PC-3 (cell line): ENCODE measurements at regions not wholly inside any gene's neighbourhood (a gene's known extent, or its start where the extent isn't known, plus 50 kb on each side); places are given as distances from the start of the nearest gene placed in this dataset.

Experiments
- ATAC-seq: fragments of 200-7000 bp; cut with Tn5 transposase; 2 replicates; pipeline ENCODE4 v1.9.1; 2020; ENCODE audit warnings: mild to moderate bottlenecking, moderate library complexity
- BruUV-seq: library from RNA; stranded (reverse); fragments of 400-500 nt; replicated peaks from 2 replicates; lab custom pipeline; 2021; lab: Mats Ljungman, UMichigan
- CTCF ChIA-PET: fragments of 300-600 bp; sonication (Branson Sonifier 250); formaldehyde crosslinking; loops from one replicate; lab custom pipeline; 2022; ENCODE audit warnings: antibody characterized with exemption; lab: Charles Lee
- POLR2A ChIA-PET: fragments of 300-600 bp; sonication (Branson Sonifier 250); formaldehyde crosslinking; loops from one replicate; lab custom pipeline; 2022; ENCODE audit warnings: antibody characterized with exemption; ENCODE audit not compliant: unreplicated experiment; lab: Charles Lee
- DNase-seq: peaks from one replicate; pipeline ENCODE4 v3.0.0-alpha.2; 2015
- H2AFZ ChIP-seq: fragments of 300-600 bp; sonication (generic); 2 replicates; pipeline ENCODE4 v1.6.0; 2016; ENCODE audit warnings: antibody characterized with exemption, low read length
- H3F3A ChIP-seq: fragments of 300-600 bp; sonication (generic); one replicate; pipeline ENCODE4 v1.6.0; 2017; ENCODE audit warnings: antibody characterized with exemption, low read length, control low read depth, mild to moderate bottlenecking; ENCODE audit not compliant: unreplicated experiment
- H3K27ac ChIP-seq: fragments of 300-600 bp; sonication (generic); 2 replicates; pipeline ENCODE4 v1.5.1; 2016; ENCODE audit warnings: mild to moderate bottlenecking, low read length
- H3K27me3 ChIP-seq: fragments of 300-600 bp; sonication (generic); 2 replicates; pipeline ENCODE4 v1.6.1; 2016; ENCODE audit warnings: low read length, mixed read lengths
- H3K36me3 ChIP-seq: fragments of 300-600 bp; sonication (generic); 2 replicates; pipeline ENCODE4 v1.6.1; 2016; ENCODE audit warnings: low read depth, mixed run types, low read length, mixed read lengths
- H3K4me1 ChIP-seq: fragments of 300-600 bp; sonication (generic); 2 replicates; pipeline ENCODE4 v1.5.1; 2016; ENCODE audit warnings: low read length; ENCODE audit not compliant: insufficient read depth
- H3K4me2 ChIP-seq: fragments of 300-600 bp; sonication (generic); 2 replicates; pipeline ENCODE4 v1.6.0; 2016; ENCODE audit warnings: low read length
- H3K4me3 ChIP-seq: fragments of 300-600 bp; sonication (generic); 2 replicates; pipeline ENCODE4 v1.5.1; 2016; ENCODE audit warnings: mild to moderate bottlenecking, low read length, mixed read lengths
- H3K79me2 ChIP-seq: fragments of 300-600 bp; sonication (generic); 2 replicates; pipeline ENCODE4 v1.6.1; 2017; ENCODE audit warnings: low read length, mixed read lengths
- H3K9ac ChIP-seq: fragments of 300-600 bp; sonication (generic); 2 replicates; pipeline ENCODE4 v1.6.0; 2016; ENCODE audit warnings: mild to moderate bottlenecking, low read length
- H3K9me2 ChIP-seq: fragments of 300-600 bp; sonication (generic); replicated peaks from 2 replicates; pipeline ENCODE4 v1.6.1; 2016; ENCODE audit warnings: mixed run types, low read length, mixed read lengths
- H3K9me3 ChIP-seq: fragments of 300-600 bp; sonication (generic); 2 replicates; pipeline ENCODE4 v1.6.1; 2016; ENCODE audit warnings: low read length, mixed read lengths
- H4K20me1 ChIP-seq: fragments of 300-600 bp; sonication (generic); 2 replicates; pipeline ENCODE4 v1.6.1; 2016; ENCODE audit warnings: low read length, mixed read lengths
- EZH2 ChIP-seq: fragments of 300-600 bp; sonication (generic); IDR thresholded peaks from one replicate; pipeline ENCODE4 v1.6.1; 2017; ENCODE audit warnings: antibody characterized with exemption, mild to moderate bottlenecking, low read length; ENCODE audit not compliant: unreplicated experiment
- EZH2phosphoT487 ChIP-seq: fragments of 300-600 bp; sonication (generic); IDR thresholded peaks from 2 replicates; pipeline ENCODE4 v1.6.1; 2018; ENCODE audit warnings: mild to moderate bottlenecking, antibody characterized with exemption, low read length, borderline replicate concordance
- intact Hi-C: fragments of 100-400 bp; cut with micrococcal nuclease; formaldehyde crosslinking; loops from 2 replicates; pipeline ENCODE4 v1.9.0; 2023
- TF ChIP-seq, protein P1 (sequence below): fragments of 300-600 bp; sonication (generic); conservative IDR thresholded peaks from 2 replicates; pipeline ENCODE4 v1.5.1; 2017; ENCODE audit warnings: antibody characterized with exemption, low read depth, mild to moderate bottlenecking, low read length

- no TSS peak for BruUV-seq
- TF ChIP-seq EZH2phosphoT487 (no peak), EZH2 (no peak)
- TF ChIP-seq, protein P1, sequence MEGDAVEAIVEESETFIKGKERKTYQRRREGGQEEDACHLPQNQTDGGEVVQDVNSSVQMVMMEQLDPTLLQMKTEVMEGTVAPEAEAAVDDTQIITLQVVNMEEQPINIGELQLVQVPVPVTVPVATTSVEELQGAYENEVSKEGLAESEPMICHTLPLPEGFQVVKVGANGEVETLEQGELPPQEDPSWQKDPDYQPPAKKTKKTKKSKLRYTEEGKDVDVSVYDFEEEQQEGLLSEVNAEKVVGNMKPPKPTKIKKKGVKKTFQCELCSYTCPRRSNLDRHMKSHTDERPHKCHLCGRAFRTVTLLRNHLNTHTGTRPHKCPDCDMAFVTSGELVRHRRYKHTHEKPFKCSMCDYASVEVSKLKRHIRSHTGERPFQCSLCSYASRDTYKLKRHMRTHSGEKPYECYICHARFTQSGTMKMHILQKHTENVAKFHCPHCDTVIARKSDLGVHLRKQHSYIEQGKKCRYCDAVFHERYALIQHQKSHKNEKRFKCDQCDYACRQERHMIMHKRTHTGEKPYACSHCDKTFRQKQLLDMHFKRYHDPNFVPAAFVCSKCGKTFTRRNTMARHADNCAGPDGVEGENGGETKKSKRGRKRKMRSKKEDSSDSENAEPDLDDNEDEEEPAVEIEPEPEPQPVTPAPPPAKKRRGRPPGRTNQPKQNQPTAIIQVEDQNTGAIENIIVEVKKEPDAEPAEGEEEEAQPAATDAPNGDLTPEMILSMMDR = no peak
- H2AFZ ChIP-seq = no peak overlapping the region
- ChIA-PET CTCF (no interaction called here), POLR2A (no interaction called here)
- H3K9me3 ChIP-seq = no peaks in the 10 kb centered on the region
- H3K9me2 ChIP-seq = no peaks in the 10 kb centered on the region
- H4K20me1 ChIP-seq = no peaks in the 10 kb centered on the region
- no peak overlapping the region for H3K4me2 ChIP-seq
- no peaks in the 10 kb centered on the region for H3F3A ChIP-seq
- DNase-seq = no peak
- no peak for ATAC-seq
- no peak overlapping the region for H3K9ac ChIP-seq
- H3K4me3 ChIP-seq = no peak overlapping the region
- intact Hi-C loops = no loop called here
- H3K4me1 ChIP-seq = peaks cover 14% of the 10 kb centered on the region
- H3K27ac ChIP-seq = no peak overlapping the region
- no peaks in the 10 kb centered on the region for H3K36me3 ChIP-seq
- H3K27me3 ChIP-seq = no peaks in the 10 kb centered on the region
- H3K79me2 ChIP-seq = no peaks in the 10 kb centered on the region
Measured at GRCh38 chr3:24052446-24052845, 107.4 kb downstream of the NR1D2 start.

DNA sequence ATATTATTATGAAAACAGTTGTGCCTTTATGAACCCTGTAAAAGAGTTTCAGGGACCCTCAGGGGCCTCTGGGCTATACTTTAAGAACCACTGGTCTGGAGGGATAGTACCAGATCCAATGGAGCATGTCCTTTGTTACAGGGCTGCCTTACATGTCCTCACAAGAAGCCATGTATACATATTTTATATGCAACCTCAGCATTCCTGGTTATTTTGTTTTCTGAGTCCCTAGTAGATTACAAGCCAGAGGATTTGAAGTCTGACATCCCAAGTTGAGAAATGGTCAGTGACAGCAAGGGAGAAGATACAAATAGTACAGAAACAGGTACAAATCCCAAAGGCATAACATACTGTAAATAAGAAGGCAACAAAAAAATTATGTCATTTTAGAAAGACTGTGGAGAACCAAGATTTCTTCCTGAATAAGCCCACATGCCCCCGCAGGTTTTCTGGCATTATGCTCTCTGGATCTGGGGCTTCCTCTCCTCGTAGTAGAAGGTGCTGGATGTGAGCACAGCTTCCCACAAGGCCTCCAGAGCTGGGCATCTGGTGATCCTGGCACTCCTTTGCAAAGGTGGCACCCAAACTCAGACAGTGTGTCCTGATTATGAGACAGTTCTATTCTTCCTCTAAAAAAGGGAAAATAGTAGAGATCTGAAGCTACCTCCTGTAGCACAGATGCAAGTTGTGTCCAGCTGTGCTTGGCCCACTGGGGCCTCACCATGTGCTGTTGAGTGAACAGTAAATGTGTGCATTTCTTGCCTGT is 114.0 kb downstream of the NR1D2 start:
- no peaks in the 10 kb centered on the region for H3K79me2 ChIP-seq
- no peaks in the 10 kb centered on the region for H3K4me1 ChIP-seq
- no peak for TF ChIP-seq EZH2phosphoT487
- TF ChIP-seq, protein P1 = no peak
- TF ChIP-seq EZH2 = no peak
- no TSS peak for BruUV-seq
- no peak overlapping the region for H2AFZ ChIP-seq
- no peak overlapping the region for H3K4me2 ChIP-seq
- H3K9me3 ChIP-seq = no peaks in the 10 kb centered on the region
- H3F3A ChIP-seq = no peaks in the 10 kb centered on the region
- no peaks in the 10 kb centered on the region for H3K9me2 ChIP-seq
- no peaks in the 10 kb centered on the region for H4K20me1 ChIP-seq
- POLR2A ChIA-PET = no interaction called here
- H3K27ac ChIP-seq = no peak overlapping the region
- no peaks in the 10 kb centered on the region for H3K27me3 ChIP-seq
- intact Hi-C loops = no loop called here
- no peak for ATAC-seq
- DNase-seq = no peak
- CTCF ChIA-PET = interaction anchor here (0.5 kb wide), 1 partner anchor 120 kb away, joined by 4 read pairs; no protein-coding TSS in a partner anchor
- no peak overlapping the region for H3K4me3 ChIP-seq
- H3K9ac ChIP-seq = no peak overlapping the region
- H3K36me3 ChIP-seq = no peaks in the 10 kb centered on the region

GRCh38 chr3:24060055-24060454 is 115.0 kb downstream of the NR1D2 start:
- Histone ChIP-seq H3K36me3 (no peaks in the 10 kb centered on the region), H3K79me2 (no peaks in the 10 kb centered on the region), H3K4me3 (no peak overlapping the region), H3K9me2 (no peaks in the 10 kb centered on the region), H3K4me1 (no peaks in the 10 kb centered on the region), H3K9me3 (no peaks in the 10 kb centered on the region), H3K27me3 (no peaks in the 10 kb centered on the region), H3K4me2 (no peak overlapping the region), H3K27ac (no peak overlapping the region), H3F3A (no peaks in the 10 kb centered on the region), H4K20me1 (no peaks in the 10 kb centered on the region), H2AFZ (no peak overlapping the region), H3K9ac (no peak overlapping the region)
- intact Hi-C loops = loop anchor here (10.0 kb wide), 1 partner anchor 305 kb away; no protein-coding TSS in a partner anchor
- TF ChIP-seq, protein P1 = no peak
- no peak for TF ChIP-seq EZH2
- no peak for TF ChIP-seq EZH2phosphoT487
- no TSS peak for BruUV-seq
- ChIA-PET POLR2A (no interaction called here), CTCF (interaction anchor here (0.5 kb wide), 1 partner anchor 119 kb away, joined by 4 read pairs; no protein-coding TSS in a partner anchor)
- ATAC-seq (no peak), DNase-seq (peak; percentile 56)
